ENCODE measurements at regions not wholly inside any gene's neighbourhood (a gene's known extent, or its start where the extent isn't known, plus 50 kb on each side); places are given as distances from the start of the nearest gene placed in this dataset.

- TF ChIP-seq ZNF280D (CRISPR knock-in tag; IDR thresholded peaks at IDR 0.05), result peak; percentile 76; the same call in 1 of the 2 replicates
- peak; percentile 85 for TF ChIP-seq TBX3 (IDR thresholded peaks at IDR 0.05; ENCODE audit: borderline replicate concordance)
- no peak for TF ChIP-seq ZNF749 (CRISPR knock-in tag; IDR thresholded peaks at IDR 0.05; ENCODE audit: borderline replicate concordance)
- TF ChIP-seq ATF4 (CRISPR knock-in tag; IDR thresholded peaks at IDR 0.05), result peak in 1 of 2 experiments; percentile 75; a peak in 2 of 4 replicates
- peak; percentile 53; the same call in 1 of the 2 replicates for TF ChIP-seq MLX (CRISPR knock-in tag; IDR thresholded peaks at IDR 0.05)
- no peak for TF ChIP-seq ZNF800 (CRISPR knock-in tag; IDR thresholded peaks at IDR 0.05)
- peak; percentile 87 for TF ChIP-seq PPARG (CRISPR knock-in tag; conservative IDR thresholded peaks at IDR 0.05)
- TF ChIP-seq KLF16 (CRISPR knock-in tag; IDR thresholded peaks at IDR 0.05), result peak in 1 of 2 experiments; percentile 65; a peak in 1 of 4 replicates
- no peak for TF ChIP-seq ZNF367 (CRISPR knock-in tag; IDR thresholded peaks at IDR 0.05; ENCODE audit: borderline replicate concordance)
- TF ChIP-seq ZSCAN5A (CRISPR knock-in tag; IDR thresholded peaks at IDR 0.05; ENCODE audit: borderline replicate concordance), result no peak; the same call in 1 of the 2 replicates
- peak; percentile 81; the same call in 1 of the 2 replicates for TF ChIP-seq PITX1 (CRISPR knock-in tag; IDR thresholded peaks at IDR 0.05)
- peak; percentile 79 for TF ChIP-seq SIX4 (CRISPR knock-in tag; IDR thresholded peaks at IDR 0.05)
- TF ChIP-seq THRA (CRISPR knock-in tag; IDR thresholded peaks at IDR 0.05; ENCODE audit: borderline replicate concordance), result peak; percentile 86
- TF ChIP-seq DNMT3B (CRISPR knock-in tag; conservative IDR thresholded peaks at IDR 0.05), result 0 out of 2 replicates have a peak, but pooled peaks have one; percentile 34
- peak; percentile 53; the same call in 1 of the 2 replicates for TF ChIP-seq FOXK2 (IDR thresholded peaks at IDR 0.05)
- TF ChIP-seq FOXO1 (CRISPR knock-in tag; IDR thresholded peaks at IDR 0.05), result peak; percentile 94
- no peak for TF ChIP-seq ZNF451 (CRISPR knock-in tag; IDR thresholded peaks at IDR 0.05)
These were observed 169.8 kb upstream of the FREM1 start (continued) for GRCh38 chr9:15079989-15080388.

Data from HepG2 (cell line).